Psoas muscle (tissue), 7 donors: ENCODE measurements at regions not wholly inside any gene's neighbourhood (a gene's known extent, or its start where the extent isn't known, plus 50 kb on each side); places are given as distances from the start of the nearest gene placed in this dataset.

Source experiments
- ATAC-seq, 4 donors: fragments of 200-7000 bp; cut with Tn5 transposase; one replicate each; pipeline ENCODE4 v1.9.1; 2020; ENCODE audit warnings: moderate library complexity in 3 of 4, mild to moderate bottlenecking in 2 of 4
- DNase-seq, 2 donors: peaks; one replicate each; pipeline ENCODE4 v3.0.0-alpha.2; 2020
- H3K27ac ChIP-seq: fragments of 200-600 bp; one replicate; pipeline ENCODE4 v1.8.0; 2022
- H3K27me3 ChIP-seq, 3 donors: fragments of 200-600 bp in 1 of 3; one replicate each; pipeline versions ENCODE4 v1.6.1 to v1.8.0; 2013 to 2022; ENCODE audit warnings: low read length in 2 of 3, mild to moderate bottlenecking in 2 of 3, moderate library complexity in 1 of 3; ENCODE audit not compliant: insufficient read depth in 3 of 3
- H3K36me3 ChIP-seq, 2 donors: fragments of 200-600 bp in 1 of 2; one replicate each; pipeline versions ENCODE4 v1.6.1 to v1.8.0; 2013 to 2022; ENCODE audit warnings: low read depth in 1 of 2, mild to moderate bottlenecking in 1 of 2, moderate library complexity in 1 of 2; ENCODE audit not compliant: insufficient read depth in 1 of 2
- H3K4me1 ChIP-seq: fragments of 200-600 bp; one replicate; pipeline ENCODE4 v1.8.0; 2022
- H3K4me3 ChIP-seq: fragments of 200-600 bp; one replicate; pipeline ENCODE4 v1.8.0; 2022; ENCODE audit warnings: mild to moderate bottlenecking
- H3K9me3 ChIP-seq: fragments of 200-600 bp; one replicate; pipeline ENCODE4 v1.8.0; 2022
- CTCF ChIP-seq: fragments of 200-600 bp; IDR thresholded peaks from one replicate; pipeline ENCODE4 v1.8.0; 2022; ENCODE audit warnings: antibody characterized with exemption
- WGBS, 3 donors: extraction: QIAGEN DNeasy Blood & Tissue Kit; methylation state at CpG; one replicate each; pipeline versions ENCODE4 v1.1.6 to v1.1.7; 2013; 5-methylcytosine and 5-hydroxymethylcytosine counted together
- intact Hi-C, 2 donors: fragments of 100-400 bp; cut with DNase I; formaldehyde crosslinking; loops; one replicate each; pipeline versions ENCODE4 v1.11.0 to v1.14.2; 2022
- donor health status: healthy with polysubstance abuse.
- donor health status: DM: no; HTN: no; CAD: no; lungs with moderate emphysema.
- donor health status: Bipolar disorder and iron deficiency.
- donor health status: healthy.
- donor health status: DM: yes; HTN: yes; CAD: no.
- donor health status: DM: no; HTN: no; CAD: no.
- donor health status: DM: yes; HTN: yes; CAD: no.

GRCh38 chr9:7332780-7333179, 466.8 kb downstream of the DMAC1 start:
- Histone ChIP-seq H3K27ac (no peak overlapping the region), H3K9me3 (no peaks in the 10 kb centered on the region), H3K27me3 (no peaks in the 10 kb centered on the region), H3K4me1 (no peaks in the 10 kb centered on the region), H3K4me3 (no peak overlapping the region), H3K36me3 (no peaks in the 10 kb centered on the region)
- ATAC-seq (no peak), DNase-seq (no peak)
- intact Hi-C loops = no loop called here
- no peak for TF ChIP-seq CTCF

DNA sequence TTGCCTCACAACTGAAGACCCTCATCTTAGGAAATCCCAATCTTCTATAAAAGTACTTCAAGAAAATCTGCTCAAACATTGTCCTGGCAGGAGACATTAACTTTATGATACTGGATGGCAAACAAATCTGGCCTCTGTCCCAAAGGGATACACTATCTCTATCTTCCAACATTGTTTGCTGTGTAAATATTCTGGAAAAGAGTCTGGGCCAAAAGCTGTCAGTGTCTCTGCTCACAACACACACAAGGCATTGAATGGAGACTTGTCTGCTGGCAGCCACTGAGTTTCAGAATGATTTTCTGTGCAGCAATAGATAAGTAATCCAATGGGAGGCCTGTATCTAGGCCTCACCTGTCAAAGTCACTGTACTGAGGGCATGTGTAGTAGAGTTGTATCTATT, 471.1 kb downstream of the DMAC1 start:
- H3K36me3 ChIP-seq = no peaks in the 10 kb centered on the region
- no peak overlapping the region for H3K4me3 ChIP-seq
- H3K4me1 ChIP-seq = no peaks in the 10 kb centered on the region
- H3K9me3 ChIP-seq = no peaks in the 10 kb centered on the region
- DNase-seq = no peak
- no peak overlapping the region for H3K27ac ChIP-seq
- no peak for TF ChIP-seq CTCF
- intact Hi-C loops = no loop called here
- no peaks in the 10 kb centered on the region for H3K27me3 ChIP-seq
- ATAC-seq = no peak

DNA sequence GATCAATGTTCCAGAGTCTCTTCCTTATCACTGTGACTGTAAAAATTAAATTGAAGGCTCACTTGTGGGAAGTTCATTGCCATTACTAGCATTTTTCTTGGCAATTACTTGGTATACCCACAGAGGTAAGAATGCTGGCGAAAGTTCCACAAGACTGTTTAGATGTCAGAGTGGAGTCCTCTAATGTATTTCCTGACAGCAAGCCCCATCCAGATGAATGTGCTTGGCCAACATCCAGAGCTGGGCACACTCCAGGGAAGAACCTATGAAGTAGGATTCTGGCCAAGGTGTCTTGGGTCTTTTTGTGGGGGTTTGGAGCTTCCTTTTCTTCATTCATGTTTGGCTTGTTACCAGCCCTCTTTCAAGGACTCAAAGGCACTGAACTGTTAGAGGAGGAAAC, 473.6 kb downstream of the DMAC1 start:
- 90 to 97% (median 90%) methylated on average over 1 of the region's 1 CpG for WGBS, 3 donors
- Histone ChIP-seq H3K36me3 (no peaks in the 10 kb centered on the region), H3K27me3 (no peaks in the 10 kb centered on the region), H3K4me1 (no peaks in the 10 kb centered on the region), H3K9me3 (no peaks in the 10 kb centered on the region), H3K4me3 (no peak overlapping the region), H3K27ac (no peak overlapping the region)
- no peak for DNase-seq
- intact Hi-C loops = no loop called here
- ATAC-seq = no peak
- TF ChIP-seq CTCF = no peak

- intact Hi-C loops = no loop called here
- H3K27ac ChIP-seq = no peak overlapping the region
- 72 to 74% (median 74%) methylated on average over 3 of the region's 3 CpGs for WGBS, 3 donors
These were observed 475.4 kb downstream of the DMAC1 start for GRCh38 chr9:7324152-7324598.

More at GRCh38 chr9:7324152-7324598, 475.4 kb downstream of the DMAC1 start:
- DNase-seq (no peak), ATAC-seq (no peak)
- Histone ChIP-seq H3K36me3 (no peaks in the 10 kb centered on the region), H3K4me3 (no peak overlapping the region), H3K27me3 (no peaks in the 10 kb centered on the region), H3K4me1 (no peaks in the 10 kb centered on the region), H3K9me3 (no peaks in the 10 kb centered on the region)
- TF ChIP-seq CTCF = no peak
